Neural cell (in vitro differentiated cells): ENCODE measurements at regions not wholly inside any gene's neighbourhood (a gene's known extent, or its start where the extent isn't known, plus 50 kb on each side); places are given as distances from the start of the nearest gene placed in this dataset.

Source experiments
- H2AFZ ChIP-seq: fragments of 200-600, 300-800 bp; sonication (generic), shearing (Covaris generic); 2 replicates; pipeline ENCODE4 v1.6.0; 2014; ENCODE audit warnings: low read depth, mild to moderate bottlenecking, antibody characterized with exemption, low read length, moderate library complexity
- H3F3A ChIP-seq: fragments of 200-600 bp; shearing (Covaris generic); 2 replicates; pipeline ENCODE4 v1.6.1; 2016; ENCODE audit warnings: mild to moderate bottlenecking, moderate library complexity, mixed read lengths, antibody characterized with exemption, low read length; ENCODE audit not compliant: insufficient read depth, poor library complexity, severe bottlenecking
- H3K27ac ChIP-seq: fragments of 200-600, 300-800 bp; sonication (generic), shearing (Covaris generic); 2 replicates; pipeline ENCODE4 v1.5.1; 2014; ENCODE audit warnings: mild to moderate bottlenecking, low read length, moderate library complexity
- H3K27me3 ChIP-seq: fragments of 300-800, 200-600 bp; sonication (generic), shearing (Covaris generic); 2 replicates; pipeline ENCODE4 v1.6.0; 2014; ENCODE audit warnings: mild to moderate bottlenecking, low read depth, low read length, moderate library complexity; ENCODE audit not compliant: insufficient read depth
- H3K36me3 ChIP-seq: fragments of 300-800, 200-600 bp; sonication (generic), shearing (Covaris generic); 2 replicates; pipeline ENCODE4 v1.5.1; 2014; ENCODE audit warnings: mild to moderate bottlenecking, antibody characterized with exemption, low read length, moderate library complexity; ENCODE audit not compliant: insufficient read depth
- H3K4me2 ChIP-seq: fragments of 300-800, 200-600 bp; sonication (generic), shearing (Covaris generic); 2 replicates; pipeline ENCODE4 v1.6.0; 2014; ENCODE audit warnings: mild to moderate bottlenecking, low read length
- H3K4me3 ChIP-seq: fragments of 300-800, 200-600 bp; sonication (generic), shearing (Covaris generic); 2 replicates; pipeline ENCODE4 v1.5.1; 2014; ENCODE audit warnings: mild to moderate bottlenecking, low read length, moderate library complexity
- H3K79me2 ChIP-seq: fragments of 200-600 bp; shearing (Covaris generic); replicated peaks from 2 replicates; pipeline ENCODE4 v1.6.0; 2014; ENCODE audit warnings: mild to moderate bottlenecking, low read length, moderate library complexity; ENCODE audit not compliant: insufficient read depth
- H3K9ac ChIP-seq: fragments of 300-800, 200-600 bp; sonication (generic), shearing (Covaris generic); 2 replicates; pipeline ENCODE4 v1.6.1; 2016; ENCODE audit warnings: mild to moderate bottlenecking, low read length, mixed read lengths
- H3K9me2 ChIP-seq: fragments of 200-600 bp; shearing (Covaris generic); 2 replicates; pipeline ENCODE4 v1.6.1; 2016; ENCODE audit warnings: mild to moderate bottlenecking, low read length, mixed read lengths; ENCODE audit not compliant: insufficient read depth
- H3K9me3 ChIP-seq: fragments of 200-600, 300-800 bp; sonication (generic), shearing (Covaris generic); 2 replicates; pipeline ENCODE4 v1.6.1; 2016; ENCODE audit warnings: mild to moderate bottlenecking, mixed run types, low read length, moderate library complexity, mixed read lengths
- H4K20me1 ChIP-seq: fragments of 200-600 bp; shearing (Covaris generic); 2 replicates; pipeline ENCODE4 v1.6.1; 2016; ENCODE audit warnings: mild to moderate bottlenecking, mixed run types; ENCODE audit not compliant: insufficient read depth
- CTCF ChIP-seq: fragments of 450-650 bp; IDR thresholded peaks from 2 replicates; pipeline ENCODE4 v1.5.1; 2014; ENCODE audit warnings: antibody characterized with exemption, mild to moderate bottlenecking, moderate library complexity; ENCODE audit not compliant: poor library complexity, severe bottlenecking
- EP300 ChIP-seq: fragments of 450-650 bp; conservative IDR thresholded peaks from 2 replicates; pipeline ENCODE4 v1.6.1; 2014; ENCODE audit warnings: antibody characterized with exemption, mild to moderate bottlenecking, moderate library complexity; ENCODE audit not compliant: poor library complexity, severe bottlenecking
- EZH2 ChIP-seq: fragments of 200-600, 300-800 bp; shearing (Covaris generic), sonication (generic); IDR thresholded peaks from 2 replicates; pipeline ENCODE4 v1.6.1; 2014; ENCODE audit warnings: antibody characterized with exemption, low read length, borderline replicate concordance, mild to moderate bottlenecking; ENCODE audit not compliant: insufficient read depth, poor library complexity, severe bottlenecking
- MXI1 ChIP-seq: fragments of 450-650 bp; conservative IDR thresholded peaks from 2 replicates; pipeline ENCODE4 v1.6.1; 2014; ENCODE audit warnings: antibody characterized with exemption, mild to moderate bottlenecking; ENCODE audit not compliant: poor library complexity, severe bottlenecking
- POLR2AphosphoS5 ChIP-seq: IDR thresholded peaks from 2 replicates; pipeline ENCODE4 v1.6.1; 2012
- RAD21 ChIP-seq: fragments of 450-650 bp; conservative IDR thresholded peaks from 2 replicates; pipeline ENCODE4 v1.6.1; 2014; ENCODE audit warnings: antibody characterized with exemption, mild to moderate bottlenecking, moderate library complexity
- REST ChIP-seq: IDR thresholded peaks from 2 replicates; pipeline ENCODE4 v1.6.1; 2012; ENCODE audit warnings: borderline replicate concordance
- SMC3 ChIP-seq: fragments of 450-650 bp; conservative IDR thresholded peaks from 2 replicates; pipeline ENCODE4 v1.6.1; 2014; ENCODE audit warnings: antibody characterized with exemption, mild to moderate bottlenecking, moderate library complexity; ENCODE audit not compliant: poor library complexity
- TAF1 ChIP-seq: IDR thresholded peaks from 2 replicates; pipeline ENCODE4 v1.6.1; 2012; ENCODE audit warnings: low read depth

GRCh38 chr17:77374170-77374936 lies 233.6 kb downstream of the SEC14L1 start:
- Histone ChIP-seq H3K36me3 (no peaks in the 10 kb centered on the region), H4K20me1 (no peaks in the 10 kb centered on the region), H3K4me3 (peak overlapping the region; percentile 76), H2AFZ (no peak overlapping the region), H3K4me2 (peak overlapping the region; percentile 25), H3K9ac (peak overlapping the region; percentile 67), H3K79me2 (peaks cover 24% of the 10 kb centered on the region), H3K27ac (no peak overlapping the region), H3K9me2 (no peaks in the 10 kb centered on the region), H3K9me3 (no peaks in the 10 kb centered on the region), H3K27me3 (peaks cover 3% of the 10 kb centered on the region), H3F3A (no peaks in the 10 kb centered on the region)
- TF ChIP-seq RAD21 (no peak), EP300 (no peak), MXI1 (peak; percentile 31), EZH2 (no peak), POLR2AphosphoS5 (peak; percentile 47)

- no peak overlapping the region for H2AFZ ChIP-seq
- no peaks in the 10 kb centered on the region for H3F3A ChIP-seq
- H3K9me3 ChIP-seq = no peaks in the 10 kb centered on the region
- H3K27me3 ChIP-seq = peaks cover 3% of the 10 kb centered on the region
- H4K20me1 ChIP-seq = no peaks in the 10 kb centered on the region
- H3K79me2 ChIP-seq = peaks cover 24% of the 10 kb centered on the region
- no peaks in the 10 kb centered on the region for H3K36me3 ChIP-seq
- H3K9me2 ChIP-seq = no peaks in the 10 kb centered on the region
- H3K4me3 ChIP-seq = peak overlapping the region; percentile 76
- H3K27ac ChIP-seq = no peak overlapping the region
- no peak overlapping the region for H3K4me2 ChIP-seq
- no peak for TF ChIP-seq TAF1
- TF ChIP-seq EZH2 = no peak
- TF ChIP-seq MXI1 = no peak
- TF ChIP-seq CTCF = no peak
- no peak for TF ChIP-seq POLR2AphosphoS5
- no peak for TF ChIP-seq RAD21
- TF ChIP-seq SMC3 = no peak
- no peak for TF ChIP-seq REST
- no peak overlapping the region for H3K9ac ChIP-seq
Observed at GRCh38 chr17:77375108-77375916, 234.5 kb downstream of the SEC14L1 start.
